ENCODE measurements at regions not wholly inside any gene's neighbourhood (a gene's known extent, or its start where the extent isn't known, plus 50 kb on each side); places are given as distances from the start of the nearest gene placed in this dataset.

GRCh38 chr1:34425046-34425445 lies 248.3 kb downstream of the C1orf94 start:
- no peaks in the 10 kb centered on the region for H3K9me3 ChIP-seq (ENCODE audit: control insufficient read depth, low read depth, low read length)
- no peak overlapping the region for H3K27ac ChIP-seq (ENCODE audit: insufficient read length, low read depth, low read length)
- no peak overlapping the region for H3K23ac ChIP-seq (ENCODE audit: insufficient read length, low read depth, low read length)
- no peak overlapping the region for H3K9ac ChIP-seq (ENCODE audit: extremely low read depth, insufficient read length, low read length)
- Mint-ChIP-seq H3K27ac (no peak overlapping the region), H3K27me3 (ENCODE audit: low read depth) (peaks cover 13% of the 10 kb centered on the region), H3K9me3 (no peaks in the 10 kb centered on the region), H3K36me3 (ENCODE audit: insufficient read depth in 1 of 3, low read depth in 3 of 3) (no peaks in the 10 kb centered on the region), H3K4me3 (no peak overlapping the region), H3K4me1 (peaks cover 5 to 9% of the 10 kb centered on the region in 2 experiments; a peak in 2 of 4 replicates)
- no CpG with 5 or more reads among the region's 5 CpGs for WGBS (ENCODE audit: extremely low coverage, insufficient read length, low lambda C conversion rate)
- H3K56ac ChIP-seq (ENCODE audit: insufficient read length, low read depth, low read length): no peak overlapping the region
- H2BK12ac ChIP-seq (ENCODE audit: insufficient read length, low read depth, low read length): no peak overlapping the region
- H2BK120ac ChIP-seq (ENCODE audit: low read depth, low read length, poor library complexity, severe bottlenecking): no peak overlapping the region
- H2BK20ac ChIP-seq (ENCODE audit: low read depth, low read length, poor library complexity, severe bottlenecking): no peak overlapping the region
- no peak overlapping the region for H4K91ac ChIP-seq (ENCODE audit: insufficient read length, low read depth, low read length)
- no peak overlapping the region for H4K8ac ChIP-seq (replicated peaks; ENCODE audit: insufficient read length, low read depth, low read length)
- H3K4me2 ChIP-seq (ENCODE audit: insufficient read depth, insufficient read length, low read length): no peak overlapping the region
- no peak overlapping the region for H2BK15ac ChIP-seq (ENCODE audit: low read depth, low read length)
- H3K4me1 ChIP-seq (ENCODE audit: insufficient read depth, low read length): no peaks in the 10 kb centered on the region
- H3K4ac ChIP-seq (ENCODE audit: low read depth, low read length): no peak overlapping the region
- H4K20me1 ChIP-seq (ENCODE audit: control insufficient read depth, insufficient read depth, insufficient read length): no peaks in the 10 kb centered on the region
- no peaks in the 10 kb centered on the region for H3K79me2 ChIP-seq (ENCODE audit: insufficient read depth, low read length)
- no peaks in the 10 kb centered on the region for H3K23me2 ChIP-seq (ENCODE audit: insufficient read length, low read depth, low read length, poor library complexity, severe bottlenecking)
- no peaks in the 10 kb centered on the region; the same call in 1 of the 2 replicates for H3K27me3 ChIP-seq (ENCODE audit: insufficient read depth, low read length)
- no peak overlapping the region for H4K5ac ChIP-seq (ENCODE audit: insufficient read length, low read depth, low read length)
- no peak overlapping the region for H2BK5ac ChIP-seq (ENCODE audit: insufficient read length, low read length)
- H2AK5ac ChIP-seq (ENCODE audit: insufficient read length, low read length): no peak overlapping the region
- no peak for TF ChIP-seq CTCF (conservative IDR thresholded peaks at IDR 0.05)
- no peaks in the 10 kb centered on the region for H3K79me1 ChIP-seq (ENCODE audit: insufficient read depth, low read depth, low read length, poor library complexity, severe bottlenecking)
- H3T11ph ChIP-seq (ENCODE audit: low read length): no peak overlapping the region
- H3K14ac ChIP-seq (ENCODE audit: insufficient read depth, low read length): no peak overlapping the region
- H2AFZ ChIP-seq (ENCODE audit: low read length): no peak overlapping the region
- no peak for DNase-seq
- H3K18ac ChIP-seq (ENCODE audit: insufficient read length, low read depth, low read length): no peak overlapping the region

Data from H9 (cell line).